Ishikawa (cell line): ENCODE measurements at regions not wholly inside any gene's neighbourhood (a gene's known extent, or its start where the extent isn't known, plus 50 kb on each side); places are given as distances from the start of the nearest gene placed in this dataset.

ENCODE experiments used
- CEBPB ChIP-seq: IDR thresholded peaks from 2 replicates; pipeline ENCODE4 v1.6.1; 2012
- CREB1 ChIP-seq: IDR thresholded peaks from 2 replicates; pipeline ENCODE4 v1.6.1; 2012; ENCODE audit warnings: low read depth
- EGR1 ChIP-seq: IDR thresholded peaks from 2 replicates; pipeline ENCODE4 v1.6.1; 2012
- EP300 ChIP-seq: IDR thresholded peaks from 2 replicates; pipeline ENCODE4 v1.6.1; 2012; ENCODE audit warnings: borderline replicate concordance
- FOXM1 ChIP-seq: IDR thresholded peaks from 2 replicates; pipeline ENCODE4 v1.6.1; 2012; ENCODE audit warnings: low read depth, borderline replicate concordance
- MAX ChIP-seq: IDR thresholded peaks from 2 replicates; pipeline ENCODE4 v1.6.1; 2012
- NFIC ChIP-seq: IDR thresholded peaks from 2 replicates; pipeline ENCODE4 v1.6.1; 2012
- RAD21 ChIP-seq: IDR thresholded peaks from 2 replicates; pipeline ENCODE4 v1.6.1; 2012; ENCODE audit warnings: low read depth
- REST ChIP-seq: IDR thresholded peaks from 2 replicates; pipeline ENCODE4 v1.6.1; 2012; ENCODE audit warnings: low read depth, mild to moderate bottlenecking
- TAF1 ChIP-seq: IDR thresholded peaks from 2 replicates; pipeline ENCODE4 v1.6.1; 2012; ENCODE audit warnings: low read depth, mild to moderate bottlenecking
- TCF12 ChIP-seq: IDR thresholded peaks from 2 replicates; pipeline ENCODE4 v1.6.1; 2012; ENCODE audit warnings: low read depth
- TEAD4 ChIP-seq: IDR thresholded peaks from 2 replicates; pipeline ENCODE4 v1.6.1; 2012
- YY1 ChIP-seq: IDR thresholded peaks from 2 replicates; pipeline ENCODE4 v1.6.1; 2012; ENCODE audit warnings: low read depth
- ZBTB7A ChIP-seq: IDR thresholded peaks from 2 replicates; pipeline ENCODE4 v1.6.1; 2012; ENCODE audit warnings: low read depth
- TF ChIP-seq, protein P1 (sequence below): IDR thresholded peaks from 2 replicates; pipeline ENCODE4 v1.6.1; 2012

DNA sequence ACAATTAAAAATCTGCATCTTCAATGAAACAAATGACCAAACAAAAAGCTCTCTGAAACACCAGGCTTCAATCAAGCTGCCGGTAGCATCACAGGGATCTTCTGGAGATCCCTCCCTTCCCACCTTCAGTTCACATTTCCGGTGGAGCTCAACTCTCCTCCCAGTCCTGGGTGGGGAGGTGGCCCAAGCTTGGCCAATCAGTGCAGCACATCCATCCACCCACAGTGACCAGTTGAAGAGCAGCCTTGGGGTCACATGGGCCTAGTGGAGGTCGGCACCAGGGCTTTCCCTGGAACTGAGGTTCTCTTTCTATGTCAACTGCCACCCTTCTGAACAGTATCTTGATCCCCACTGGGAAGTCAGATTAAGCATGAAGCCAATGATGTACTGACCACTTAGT, 620.1 kb upstream of the MGMT start:
- TF ChIP-seq REST = no peak

GRCh38 chr10:128848810-128849209, 618.2 kb upstream of the MGMT start:
- TF ChIP-seq NFIC = no peak
- TF ChIP-seq, protein P1, sequence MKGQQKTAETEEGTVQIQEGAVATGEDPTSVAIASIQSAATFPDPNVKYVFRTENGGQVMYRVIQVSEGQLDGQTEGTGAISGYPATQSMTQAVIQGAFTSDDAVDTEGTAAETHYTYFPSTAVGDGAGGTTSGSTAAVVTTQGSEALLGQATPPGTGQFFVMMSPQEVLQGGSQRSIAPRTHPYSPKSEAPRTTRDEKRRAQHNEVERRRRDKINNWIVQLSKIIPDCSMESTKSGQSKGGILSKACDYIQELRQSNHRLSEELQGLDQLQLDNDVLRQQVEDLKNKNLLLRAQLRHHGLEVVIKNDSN = no peak
- TF ChIP-seq EGR1 = no peak
- no peak for TF ChIP-seq MAX
- no peak for TF ChIP-seq FOXM1
- TF ChIP-seq CEBPB = no peak
- TF ChIP-seq CREB1 = no peak
- TF ChIP-seq TAF1 = no peak

GRCh38 chr10:128850647-128851046, 616.4 kb upstream of the MGMT start:
- no peak for TF ChIP-seq TAF1
- TF ChIP-seq CEBPB = no peak
- TF ChIP-seq CREB1 = no peak
- TF ChIP-seq YY1 = no peak

GRCh38 chr10:128851281-128851680, 615.8 kb upstream of the MGMT start:
- TF ChIP-seq TEAD4 (no peak), MAX (no peak), EGR1 (no peak), REST (no peak), YY1 (no peak)

DNA sequence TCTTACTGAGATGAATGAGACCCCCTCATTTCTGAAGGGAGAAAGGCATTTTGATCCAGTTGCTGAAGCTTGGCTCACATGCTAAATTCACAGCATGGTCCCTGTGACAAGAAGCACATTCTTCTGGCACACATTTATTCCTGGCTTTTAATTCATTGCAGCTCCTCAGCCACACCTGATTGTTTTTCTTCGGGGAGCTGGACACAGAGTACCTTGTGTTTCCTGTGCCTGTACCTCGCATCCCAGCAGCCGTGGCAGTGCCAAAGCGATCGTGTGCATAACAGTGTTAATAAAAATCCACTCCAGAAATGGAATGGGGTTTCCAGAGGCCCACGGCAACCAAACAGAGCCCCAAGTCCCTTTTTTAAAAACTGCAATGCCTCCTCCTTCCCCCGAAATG, 615.3 kb upstream of the MGMT start:
- TF ChIP-seq YY1 (no peak), CEBPB (no peak), FOXM1 (no peak), EGR1 (no peak), REST (no peak), TEAD4 (no peak), CREB1 (no peak)

DNA sequence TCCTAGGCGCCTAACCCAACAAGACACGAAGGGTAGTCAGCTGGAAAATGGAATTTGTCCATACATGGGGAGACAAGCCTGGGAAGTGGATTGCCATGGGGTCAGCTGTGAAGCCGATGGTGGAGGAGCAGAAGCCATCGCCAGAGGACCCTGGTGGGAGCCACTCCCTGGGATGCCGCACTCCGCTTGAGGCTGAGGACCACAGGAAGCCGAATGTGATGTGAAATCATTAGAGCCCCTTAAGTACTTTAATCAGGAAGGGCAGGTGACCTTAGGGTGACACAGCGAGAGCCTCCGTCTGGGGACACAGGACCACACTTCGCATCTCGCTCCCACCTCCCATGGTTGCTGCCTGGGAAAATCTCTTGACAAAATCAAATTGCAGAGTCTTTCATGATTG, 614.6 kb upstream of the MGMT start:
- TF ChIP-seq YY1 (no peak), CREB1 (no peak), TCF12 (no peak), RAD21 (no peak), EP300 (no peak), CEBPB (no peak), FOXM1 (no peak)

DNA sequence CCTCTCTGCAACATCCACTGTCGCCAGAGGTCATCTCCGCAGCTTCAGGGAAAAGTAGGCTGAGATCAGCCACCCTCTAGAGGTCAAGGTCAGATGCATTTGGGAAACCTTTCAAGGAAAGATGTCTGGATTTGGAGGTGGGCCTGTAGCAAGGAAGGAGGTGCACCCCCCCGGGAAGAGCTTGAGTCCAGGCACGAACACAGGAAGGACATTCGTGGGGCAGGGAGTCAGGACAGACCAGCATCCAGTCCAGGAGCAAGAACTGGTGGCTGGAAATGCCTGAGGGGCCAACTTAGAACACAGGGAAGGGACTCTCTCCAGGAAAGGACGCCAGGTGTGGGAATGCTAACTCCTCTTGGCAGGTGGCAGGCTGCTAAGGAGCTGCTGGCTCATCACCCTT, 614.1 kb upstream of the MGMT start:
- TF ChIP-seq TEAD4 = no peak
- no peak for TF ChIP-seq CEBPB
- no peak for TF ChIP-seq TCF12
- no peak for TF ChIP-seq NFIC
- TF ChIP-seq EGR1 = no peak
- no peak for TF ChIP-seq RAD21
- TF ChIP-seq FOXM1 = no peak
- TF ChIP-seq EP300 = no peak
- TF ChIP-seq REST = no peak
- TF ChIP-seq YY1 = no peak
- TF ChIP-seq ZBTB7A = no peak
- TF ChIP-seq MAX = no peak
- TF ChIP-seq, protein P1 = no peak
- no peak for TF ChIP-seq CREB1
- TF ChIP-seq TAF1 = no peak
